ENCODE measurements at regions not wholly inside any gene's neighbourhood (a gene's known extent, or its start where the extent isn't known, plus 50 kb on each side); places are given as distances from the start of the nearest gene placed in this dataset.

GRCh38 chr10:117677890-117678500, 135.4 kb downstream of the EMX2 start:
- Histone ChIP-seq H3K27ac (no peak overlapping the region), H3K27me3 (peaks cover 83% of the 10 kb centered on the region), H3K9me3 (no peaks in the 10 kb centered on the region), H3K4me3 (ENCODE audit: low read depth in 1 of 2, low read length in 1 of 2) (no peak overlapping the region), H3K36me3 (no peaks in the 10 kb centered on the region), H3K4me1 (ENCODE audit: control insufficient read depth in 1 of 2, insufficient read depth in 1 of 2, low read depth in 1 of 2, low read length in 1 of 2) (no peaks in the 10 kb centered on the region)
- TF ChIP-seq, protein P1, sequence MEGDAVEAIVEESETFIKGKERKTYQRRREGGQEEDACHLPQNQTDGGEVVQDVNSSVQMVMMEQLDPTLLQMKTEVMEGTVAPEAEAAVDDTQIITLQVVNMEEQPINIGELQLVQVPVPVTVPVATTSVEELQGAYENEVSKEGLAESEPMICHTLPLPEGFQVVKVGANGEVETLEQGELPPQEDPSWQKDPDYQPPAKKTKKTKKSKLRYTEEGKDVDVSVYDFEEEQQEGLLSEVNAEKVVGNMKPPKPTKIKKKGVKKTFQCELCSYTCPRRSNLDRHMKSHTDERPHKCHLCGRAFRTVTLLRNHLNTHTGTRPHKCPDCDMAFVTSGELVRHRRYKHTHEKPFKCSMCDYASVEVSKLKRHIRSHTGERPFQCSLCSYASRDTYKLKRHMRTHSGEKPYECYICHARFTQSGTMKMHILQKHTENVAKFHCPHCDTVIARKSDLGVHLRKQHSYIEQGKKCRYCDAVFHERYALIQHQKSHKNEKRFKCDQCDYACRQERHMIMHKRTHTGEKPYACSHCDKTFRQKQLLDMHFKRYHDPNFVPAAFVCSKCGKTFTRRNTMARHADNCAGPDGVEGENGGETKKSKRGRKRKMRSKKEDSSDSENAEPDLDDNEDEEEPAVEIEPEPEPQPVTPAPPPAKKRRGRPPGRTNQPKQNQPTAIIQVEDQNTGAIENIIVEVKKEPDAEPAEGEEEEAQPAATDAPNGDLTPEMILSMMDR (IDR thresholded peaks at IDR 0.05) = no peak

DNA sequence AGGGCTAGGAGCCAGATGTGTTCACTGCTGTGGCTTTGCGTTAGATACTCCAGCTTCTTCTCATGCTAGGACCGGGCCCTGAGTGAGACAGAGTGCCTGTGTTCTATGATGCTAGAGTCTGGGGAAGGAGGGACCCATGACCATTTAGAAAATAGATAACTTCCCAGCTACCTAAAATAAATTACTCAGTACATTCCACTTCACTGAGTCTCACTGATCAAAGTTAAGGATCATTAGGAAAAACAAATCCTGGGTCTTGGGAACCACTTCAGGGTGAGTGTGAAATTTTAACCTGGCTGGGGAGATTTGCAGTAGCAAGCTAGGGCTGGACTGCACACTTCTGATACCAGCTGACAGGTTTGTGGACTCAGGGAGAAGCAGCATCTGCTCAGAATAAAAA, 138.1 kb downstream of the EMX2 start:
- H3K36me3 ChIP-seq = no peaks in the 10 kb centered on the region
- no peaks in the 10 kb centered on the region for H3K4me1 ChIP-seq (ENCODE audit: control insufficient read depth in 1 of 2, insufficient read depth in 1 of 2, low read depth in 1 of 2, low read length in 1 of 2)
- TF ChIP-seq, protein P1 (IDR thresholded peaks at IDR 0.05) = no peak
- no peak overlapping the region for H3K4me3 ChIP-seq (ENCODE audit: low read depth in 1 of 2, low read length in 1 of 2)
- H3K9me3 ChIP-seq = no peaks in the 10 kb centered on the region
- H3K27me3 ChIP-seq = peaks cover 82% of the 10 kb centered on the region
- no peak overlapping the region for H3K27ac ChIP-seq

GRCh38 chr10:117681104-117681503, 138.6 kb downstream of the EMX2 start:
- H3K4me3 ChIP-seq (ENCODE audit: low read depth in 1 of 2, low read length in 1 of 2) = no peak overlapping the region
- TF ChIP-seq, protein P1 (IDR thresholded peaks at IDR 0.05) = no peak
- H3K27ac ChIP-seq = no peak overlapping the region
- no peaks in the 10 kb centered on the region for H3K4me1 ChIP-seq (ENCODE audit: control insufficient read depth in 1 of 2, insufficient read depth in 1 of 2, low read depth in 1 of 2, low read length in 1 of 2)
- H3K36me3 ChIP-seq = no peaks in the 10 kb centered on the region
- peaks cover 82% of the 10 kb centered on the region for H3K27me3 ChIP-seq
- H3K9me3 ChIP-seq = no peaks in the 10 kb centered on the region

DNA sequence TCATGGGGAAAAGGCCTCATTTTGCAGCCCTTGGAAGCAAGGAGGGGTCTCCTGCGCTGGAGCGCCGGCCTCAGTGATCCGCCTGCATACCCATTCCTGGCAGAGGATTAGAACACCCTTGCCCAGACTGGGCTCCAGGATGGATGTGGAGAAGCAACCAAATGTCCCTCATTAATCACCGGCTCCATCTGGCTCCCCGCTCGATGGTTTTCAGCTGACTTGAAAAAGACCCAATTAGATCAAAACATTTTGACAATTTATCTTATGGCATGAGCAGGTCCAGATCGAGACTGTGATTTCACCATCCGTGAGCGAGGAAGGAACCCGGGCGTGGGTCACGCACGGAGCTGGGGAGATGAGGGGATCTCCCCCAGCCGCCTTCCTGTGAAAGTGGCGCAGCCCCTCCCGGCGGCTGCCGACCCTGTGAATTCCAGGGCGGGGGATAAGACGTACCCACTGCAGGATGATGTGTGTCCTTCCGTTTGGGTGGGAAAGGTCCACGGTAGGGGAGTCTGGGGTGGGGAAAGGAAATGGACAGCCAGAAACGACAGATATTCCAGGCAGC, 141.6 kb downstream of the EMX2 start:
- Histone ChIP-seq H3K9me3 (no peaks in the 10 kb centered on the region), H3K27ac (no peak overlapping the region), H3K27me3 (peaks cover 82% of the 10 kb centered on the region), H3K4me1 (ENCODE audit: control insufficient read depth in 1 of 2, insufficient read depth in 1 of 2, low read depth in 1 of 2, low read length in 1 of 2) (no peaks in the 10 kb centered on the region), H3K4me3 (ENCODE audit: low read depth in 1 of 2, low read length in 1 of 2) (no peak overlapping the region), H3K36me3 (no peaks in the 10 kb centered on the region)
- TF ChIP-seq, protein P1 (IDR thresholded peaks at IDR 0.05) = no peak

- H3K27me3 ChIP-seq = peaks cover 85% of the 10 kb centered on the region
- no peaks in the 10 kb centered on the region for H3K9me3 ChIP-seq
- TF ChIP-seq, protein P1 (IDR thresholded peaks at IDR 0.05) = no peak
- no peak overlapping the region for H3K27ac ChIP-seq
- no peak overlapping the region for H3K4me3 ChIP-seq (ENCODE audit: low read depth in 1 of 2, low read length in 1 of 2)
- H3K4me1 ChIP-seq (ENCODE audit: control insufficient read depth in 1 of 2, insufficient read depth in 1 of 2, low read depth in 1 of 2, low read length in 1 of 2) = no peaks in the 10 kb centered on the region
- no peaks in the 10 kb centered on the region for H3K36me3 ChIP-seq
Observed at GRCh38 chr10:117684672-117685211, 142.2 kb downstream of the EMX2 start.
